NCI-H526 (cell line): ENCODE measurements at regions not wholly inside any gene's neighbourhood (a gene's known extent, or its start where the extent isn't known, plus 50 kb on each side); places are given as distances from the start of the nearest gene placed in this dataset.
"Not testable (repeated sequence)": the region's sequence is repeated elsewhere in the genome, so short reads cannot be mapped to it uniquely, and the experiment has no call there.

Experiments
- DNase-seq, 2 experiments: peaks; one replicate each; lab custom pipeline; 2025; lab: John Stamatoyannopoulos, UW

- no peak for DNase-seq
These were observed 797.8 kb downstream of the CCDC85A start for GRCh38 chr2:56981554-56981953.

- DNase-seq: no peak
These were observed 801.8 kb downstream of the CCDC85A start for GRCh38 chr2:56985609-56986008.

- no peak for DNase-seq
These were observed 838.7 kb downstream of the CCDC85A start for GRCh38 chr2:57022496-57022895.

- DNase-seq: no peak
These were observed 861.3 kb downstream of the CCDC85A start for GRCh38 chr2:57044931-57045635.

- no peak for DNase-seq
These were observed 865.5 kb downstream of the CCDC85A start for GRCh38 chr2:57049273-57049672.

GRCh38 chr2:57050007-57050406, 866.2 kb downstream of the CCDC85A start:
- DNase-seq: no peak

- not testable (repeated sequence) for DNase-seq
These were observed 882.5 kb downstream of the CCDC85A start for GRCh38 chr2:57066301-57066700.

GRCh38 chr2:57075226-57075625, 891.4 kb downstream of the CCDC85A start:
- DNase-seq: no peak

- DNase-seq: no peak
These were observed 896.2 kb downstream of the CCDC85A start for GRCh38 chr2:57080035-57080434.

GRCh38 chr2:57084697-57085281, 901.0 kb downstream of the CCDC85A start:
- DNase-seq: no peak

- no peak for DNase-seq
These were observed 909.2 kb downstream of the CCDC85A start for GRCh38 chr2:57093020-57093419.

GRCh38 chr2:57097855-57098254, 914.1 kb downstream of the CCDC85A start:
- no peak for DNase-seq

- no peak for DNase-seq
These were observed 916.6 kb downstream of the CCDC85A start for GRCh38 chr2:57100436-57100835.

GRCh38 chr2:57105694-57106093, 921.9 kb downstream of the CCDC85A start:
- no peak for DNase-seq

- DNase-seq: peak in 1 of 2 experiments; percentile 1
These were observed 923.6 kb downstream of the CCDC85A start for GRCh38 chr2:57107353-57107752.

GRCh38 chr2:57111531-57111930, 927.7 kb downstream of the CCDC85A start:
- DNase-seq: no peak

GRCh38 chr2:57119141-57119540, 927.5 kb upstream of the VRK2 start:
- no peak for DNase-seq

GRCh38 chr2:57126410-57126809, 920.2 kb upstream of the VRK2 start:
- DNase-seq: no peak

GRCh38 chr2:57139179-57139578, 907.4 kb upstream of the VRK2 start:
- no peak for DNase-seq

GRCh38 chr2:57141269-57141668, 905.3 kb upstream of the VRK2 start:
- DNase-seq: no peak

GRCh38 chr2:57146951-57147350, 899.7 kb upstream of the VRK2 start:
- no peak for DNase-seq

GRCh38 chr2:57156231-57156924, 890.2 kb upstream of the VRK2 start:
- no peak for DNase-seq

- DNase-seq: no peak
These were observed 885.6 kb upstream of the VRK2 start for GRCh38 chr2:57160976-57161375.
